SKM-1 (cell line): ENCODE measurements at regions not wholly inside any gene's neighbourhood (a gene's known extent, or its start where the extent isn't known, plus 50 kb on each side); places are given as distances from the start of the nearest gene placed in this dataset.

Experiments
- DNase-seq: peaks from one replicate; lab custom pipeline; 2025; ENCODE audit not compliant: unreplicated experiment; lab: John Stamatoyannopoulos, UW

DNA sequence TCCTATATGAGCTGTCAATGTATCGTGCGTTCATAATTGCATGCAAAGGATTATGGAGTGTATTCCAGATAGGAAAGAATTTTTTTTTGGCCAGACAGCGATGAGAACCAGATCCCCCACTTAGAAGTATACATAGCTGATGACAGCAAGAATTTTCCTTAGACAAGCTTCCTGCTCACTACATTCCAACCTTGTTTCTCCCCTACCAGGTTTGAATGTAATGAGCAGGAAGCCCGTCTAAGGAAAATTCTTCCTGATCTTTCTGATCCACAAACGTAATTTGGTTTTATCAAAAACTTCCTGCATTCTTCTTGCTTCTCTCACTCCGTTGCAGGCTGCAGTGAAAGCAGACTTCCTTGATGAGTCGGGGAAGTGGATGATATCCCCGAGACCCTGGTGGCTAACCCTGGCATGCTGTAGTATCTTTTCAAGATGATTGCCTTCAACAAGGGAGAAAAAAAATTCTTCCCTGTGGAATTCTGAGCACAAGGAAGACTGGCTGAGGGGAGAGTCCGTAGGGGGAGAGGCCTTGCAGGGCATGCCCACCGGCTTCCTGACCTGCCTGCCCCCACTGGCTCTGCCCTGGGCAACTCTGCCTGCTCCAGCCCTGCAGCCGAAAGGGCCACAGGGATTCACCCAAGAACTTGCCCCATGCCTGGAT, 243.1 kb downstream of the TLE3 start:
- no peak for DNase-seq

- no peak for DNase-seq
Measured at GRCh38 chr15:69855258-69856000, 242.3 kb downstream of the TLE3 start.

DNA sequence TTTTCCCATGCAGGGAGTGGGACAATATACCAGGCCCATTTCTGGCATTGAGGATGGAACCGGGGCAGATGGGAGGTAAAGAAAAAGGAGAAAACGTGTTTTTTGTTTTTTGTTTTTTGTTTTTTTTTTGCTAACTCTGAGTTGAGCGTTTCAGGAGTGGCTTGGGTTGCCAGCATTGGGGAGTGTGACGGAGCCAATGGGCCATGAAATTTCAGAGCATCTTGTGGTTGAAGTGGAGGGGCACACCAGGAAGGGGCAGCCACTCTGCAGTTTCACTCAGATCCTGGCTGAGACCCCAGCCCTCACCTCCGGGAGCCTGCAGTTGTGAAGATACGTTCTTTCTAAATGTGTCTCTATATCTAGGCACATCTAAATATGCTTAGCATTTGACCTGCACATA, 240.5 kb downstream of the TLE3 start:
- no peak for DNase-seq

DNA sequence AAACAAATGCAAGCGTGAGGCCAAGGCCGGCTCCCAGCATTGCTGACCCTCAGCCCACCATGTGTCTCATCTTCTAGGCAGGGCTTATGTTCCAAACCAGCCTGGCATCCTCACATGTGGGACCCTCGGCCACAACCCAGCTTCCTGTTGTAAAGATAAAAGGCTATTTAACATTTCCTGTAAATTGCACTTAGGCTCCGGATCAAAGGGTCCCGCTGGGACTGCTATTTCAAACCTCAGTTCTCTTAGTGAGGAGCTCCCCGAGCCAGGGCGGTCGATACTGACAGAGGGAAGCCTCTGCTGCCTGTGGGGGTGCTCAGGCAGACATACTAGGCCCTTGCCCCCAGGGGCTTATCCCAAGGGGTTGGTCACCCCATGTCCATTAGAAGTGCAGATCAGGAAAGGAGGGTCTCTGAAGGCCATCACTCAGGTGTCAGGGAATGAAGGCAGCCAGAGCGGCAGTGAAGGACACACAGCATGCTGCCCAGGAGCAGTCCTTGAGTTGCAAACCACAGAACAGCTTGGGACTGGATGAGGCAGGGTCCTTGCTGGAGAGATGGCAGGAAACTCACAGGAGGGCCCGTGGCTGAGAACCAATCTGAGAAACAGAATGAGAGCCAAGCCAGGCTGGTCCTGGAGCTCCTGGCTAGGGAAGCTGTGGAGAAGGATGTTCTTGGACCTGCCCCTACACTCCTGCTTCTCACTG, 239.9 kb downstream of the TLE3 start:
- no peak for DNase-seq

DNA sequence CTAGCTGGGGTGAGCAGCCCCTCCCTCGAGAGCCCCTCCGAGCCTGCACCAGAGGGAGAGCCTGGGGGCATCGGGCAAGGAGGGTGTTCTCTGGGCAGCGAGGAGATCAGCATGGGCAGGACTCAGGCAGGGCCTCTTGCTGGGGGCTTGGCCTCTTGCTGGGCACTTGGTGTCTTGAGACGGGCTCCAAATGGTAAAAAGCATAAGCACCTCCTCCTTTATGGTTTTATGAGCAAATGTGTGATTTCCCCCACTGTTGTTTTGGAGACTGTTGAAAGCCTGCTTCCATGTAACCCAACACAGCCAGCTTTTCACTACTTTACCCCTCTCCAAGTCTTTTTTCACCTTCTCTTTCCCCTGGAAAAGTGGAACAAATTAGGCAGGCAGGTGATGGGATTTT, 239.3 kb downstream of the TLE3 start:
- no peak for DNase-seq

GRCh38 chr15:69859866-69860265, 237.9 kb downstream of the TLE3 start:
- DNase-seq: no peak

DNA sequence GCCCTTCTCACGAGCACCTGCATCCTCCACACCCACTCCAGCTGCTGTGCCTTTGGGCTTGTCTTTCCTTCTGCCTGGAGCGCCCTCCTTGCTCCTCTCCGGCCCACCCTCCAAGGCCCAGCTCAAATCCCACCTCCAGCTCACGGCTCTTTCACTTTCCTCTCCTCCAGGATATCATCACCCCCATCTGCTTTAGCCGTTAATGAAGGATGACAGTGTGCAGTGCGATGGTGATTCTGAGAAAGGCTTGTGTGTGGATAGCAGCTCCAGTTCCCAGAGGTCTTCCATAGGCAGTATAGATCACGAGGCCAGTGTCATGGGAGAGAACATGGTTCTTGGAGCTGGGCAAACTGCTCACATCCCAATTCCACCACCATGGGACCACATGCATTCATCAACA, 237.4 kb downstream of the TLE3 start:
- DNase-seq: no peak

GRCh38 chr15:69860921-69861320, 236.8 kb downstream of the TLE3 start:
- no peak for DNase-seq

- DNase-seq: no peak
Measured at GRCh38 chr15:69861331-69862171, 236.2 kb downstream of the TLE3 start.

- no peak for DNase-seq
Measured at GRCh38 chr15:69862540-69862939, 235.2 kb downstream of the TLE3 start.

DNA sequence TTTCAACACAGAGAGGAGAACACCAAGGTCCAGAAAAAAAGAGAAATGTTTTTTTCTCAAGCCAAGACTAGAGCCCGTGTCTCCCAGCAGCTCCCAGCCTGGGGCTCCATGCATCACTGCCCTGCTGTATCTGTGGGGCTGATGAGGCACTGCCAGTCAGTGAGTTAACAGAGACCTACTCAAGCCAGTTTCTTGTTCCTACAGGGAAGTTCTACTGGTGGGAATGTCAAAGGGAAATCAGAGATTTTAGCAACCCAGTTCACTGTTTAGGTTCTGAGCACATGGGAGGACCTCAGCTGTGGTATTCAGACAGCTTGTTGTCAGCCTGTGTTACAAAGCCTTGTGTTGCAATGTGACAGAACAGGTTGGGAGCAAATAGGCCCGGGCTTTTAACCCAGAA, 234.3 kb downstream of the TLE3 start:
- no peak for DNase-seq

- no peak for DNase-seq
Measured at GRCh38 chr15:69865369-69865768, 232.3 kb downstream of the TLE3 start.

DNA sequence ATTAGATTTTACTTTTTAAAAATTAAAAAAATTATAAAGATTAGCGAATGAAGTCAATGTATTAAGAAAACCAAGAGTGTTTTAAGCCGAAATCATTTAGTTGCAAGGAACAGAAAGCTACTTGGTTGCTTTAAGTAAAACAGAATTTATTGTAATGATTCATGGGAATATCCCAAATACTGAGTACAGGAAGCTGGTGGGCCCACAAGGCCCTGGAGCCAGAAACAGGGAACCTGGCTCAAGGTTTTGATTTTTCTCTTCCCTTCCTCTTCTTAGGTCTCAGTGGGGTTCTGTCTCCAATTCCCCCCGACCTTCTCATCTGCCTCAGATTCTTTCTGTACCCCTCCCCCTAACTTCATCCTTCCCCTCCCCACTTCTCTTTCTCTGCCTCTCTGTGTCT, 229.0 kb downstream of the TLE3 start:
- DNase-seq: no peak

- no peak for DNase-seq
Measured at GRCh38 chr15:69869291-69869690, 228.4 kb downstream of the TLE3 start.

DNA sequence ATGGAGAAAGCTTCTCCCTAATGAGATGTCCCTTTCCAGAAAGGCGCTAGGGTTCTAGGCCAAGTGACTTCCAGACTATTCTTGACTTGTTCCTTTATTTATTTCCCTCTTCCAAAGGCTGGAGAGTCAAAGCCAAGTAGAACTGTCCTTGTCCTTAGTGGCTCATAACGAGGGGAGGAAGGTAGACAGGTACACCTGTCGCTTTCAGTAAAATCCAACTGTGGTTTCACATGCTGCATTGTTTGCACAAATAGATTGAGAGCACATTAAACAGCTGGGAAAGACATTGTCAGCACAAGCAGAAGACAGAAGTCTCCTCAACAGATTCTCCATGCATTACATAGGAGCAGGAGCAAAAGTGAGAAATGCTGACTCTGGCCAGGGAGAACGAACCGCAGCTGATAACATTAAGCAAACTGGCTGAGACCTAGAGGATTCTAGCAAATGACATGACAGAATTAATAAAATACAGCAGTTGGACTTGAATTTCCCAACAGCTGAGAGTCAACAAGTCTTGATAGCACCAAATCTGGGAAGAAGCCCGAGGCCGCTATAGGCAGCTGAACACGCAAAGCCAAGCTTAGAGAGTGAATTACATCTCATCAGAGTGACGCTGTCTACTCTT, 227.7 kb downstream of the TLE3 start:
- no peak for DNase-seq

- DNase-seq: no peak
Measured at GRCh38 chr15:69871511-69872134, 226.1 kb downstream of the TLE3 start.

DNA sequence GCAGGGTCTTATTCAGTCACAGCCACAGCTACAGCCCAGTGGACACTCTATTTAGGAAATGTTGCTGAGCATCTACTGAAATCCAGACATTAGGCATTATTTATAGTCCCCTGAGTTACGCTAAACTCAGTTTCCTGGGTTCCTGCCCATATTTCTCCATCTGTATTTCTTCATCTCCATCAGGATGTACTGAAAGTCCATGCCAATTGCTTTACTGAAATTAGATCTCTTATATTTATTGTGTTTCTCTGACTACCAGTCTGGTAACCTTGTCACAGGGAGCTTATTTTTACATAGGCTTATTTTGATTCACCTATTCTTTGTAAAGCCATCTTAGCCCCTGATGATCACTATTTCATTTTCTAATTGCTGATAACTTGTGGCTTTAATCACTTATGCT, 223.9 kb downstream of the TLE3 start:
- no peak for DNase-seq

GRCh38 chr15:69874321-69874720, 223.4 kb downstream of the TLE3 start:
- no peak for DNase-seq

- no peak for DNase-seq
Measured at GRCh38 chr15:69876064-69876940, 221.4 kb downstream of the TLE3 start.
